Esophagus squamous epithelium (tissue), 5 donors: ENCODE measurements at regions not wholly inside any gene's neighbourhood (a gene's known extent, or its start where the extent isn't known, plus 50 kb on each side); places are given as distances from the start of the nearest gene placed in this dataset.

ENCODE experiments used
- DNase-seq: peaks from one replicate; lab custom pipeline; 2025; lab: John Stamatoyannopoulos, UW
- H3K27ac ChIP-seq, 4 donors: fragments of 200-600 bp; sonication (generic); one replicate each; pipeline ENCODE4 v1.5.1; 2016 to 2019; ENCODE audit warnings: mild to moderate bottlenecking in 1 of 4
- H3K27me3 ChIP-seq, 4 donors: fragments of 200-600 bp; sonication (generic); 1 replicate in 3 of 4; 2 replicates in 1 of 4; pipeline versions ENCODE4 v1.5.1 to v1.6.0; 2017 to 2021; ENCODE audit warnings: antibody characterized with exemption in 1 of 4
- H3K36me3 ChIP-seq, 3 donors: fragments of 200-600 bp; sonication (generic); one replicate each; pipeline ENCODE4 v1.5.1; 2016 to 2019
- H3K4me1 ChIP-seq, 3 donors: fragments of 200-600 bp; sonication (generic); one replicate each; pipeline ENCODE4 v1.5.1; 2017 to 2019
- H3K4me3 ChIP-seq, 4 donors: fragments of 200-600 bp; sonication (generic); 1 replicate in 3 of 4; 2 replicates in 1 of 4; pipeline ENCODE4 v1.5.1; 2016 to 2019; ENCODE audit warnings: mild to moderate bottlenecking in 2 of 4, moderate library complexity in 1 of 4
- H3K9me3 ChIP-seq, 3 donors: fragments of 200-600 bp; sonication (generic); one replicate each; pipeline ENCODE4 v1.5.1; 2016 to 2019
- CTCF ChIP-seq, 6 experiments: fragments of 450-650 bp in 4 of 6; fragments of 200-600 bp in 2 of 6; sonication (generic) in 2 of 6; IDR thresholded peaks; one replicate each; pipeline ENCODE4 v1.5.1; 2016 to 2019; ENCODE audit warnings: antibody characterized with exemption in 6 of 6, mild to moderate bottlenecking in 4 of 6, moderate library complexity in 4 of 6
- POLR2A ChIP-seq, 4 donors: fragments of 450-650 bp; IDR thresholded peaks; one replicate each; pipeline ENCODE4 v1.6.1; 2017; ENCODE audit warnings: antibody characterized with exemption in 4 of 4, mild to moderate bottlenecking in 4 of 4, moderate library complexity in 3 of 4
- WGBS, 2 donors: methylation state at CpG; one replicate each; pipeline ENCODE4 v1.1.5; 2018; 5-methylcytosine and 5-hydroxymethylcytosine counted together
- intact Hi-C: fragments of 100-400 bp; cut with DNase I; formaldehyde crosslinking; loops from one replicate; pipeline ENCODE4 v1.15.0; 2022
- donor health status: DM: yes; HTN: yes; CAD: no.

- Histone ChIP-seq H3K9me3 (no peaks in the 10 kb centered on the region), H3K27me3 (no peaks in the 10 kb centered on the region), H3K36me3 (no peaks in the 10 kb centered on the region), H3K4me1 (peaks cover 0 to 12% (median 0%) of the 10 kb centered on the region in 3 donors), H3K27ac (no peak overlapping the region), H3K4me3 (no peak overlapping the region)
- 78 to 86% methylated on average over 2 to 4 of the region's 7 CpGs for WGBS, 2 donors
- intact Hi-C loops: no loop called here
- no peak for DNase-seq
- TF ChIP-seq POLR2A (IDR thresholded peaks at IDR 0.05): no peak
- no peak for TF ChIP-seq CTCF (IDR thresholded peaks at IDR 0.05)
These were observed 286.8 kb upstream of the HS6ST1 start for GRCh38 chr2:128605421-128605820.

- Histone ChIP-seq H3K36me3 (no peaks in the 10 kb centered on the region), H3K27me3 (no peaks in the 10 kb centered on the region), H3K27ac (no peak overlapping the region), H3K4me3 (no peak overlapping the region), H3K9me3 (no peaks in the 10 kb centered on the region), H3K4me1 (peaks cover 0 to 12% (median 0%) of the 10 kb centered on the region in 3 donors)
- WGBS, 2 donors: 73 to 91% methylated on average over 5 to 9 of the region's 13 CpGs
- TF ChIP-seq POLR2A (IDR thresholded peaks at IDR 0.05): no peak
- no peak for TF ChIP-seq CTCF (IDR thresholded peaks at IDR 0.05)
- no peak for DNase-seq
- intact Hi-C loops: no loop called here
These were observed 287.3 kb upstream of the HS6ST1 start for GRCh38 chr2:128605931-128606330.

GRCh38 chr2:128606837-128607236, 288.2 kb upstream of the HS6ST1 start:
- DNase-seq: no peak
- TF ChIP-seq CTCF (IDR thresholded peaks at IDR 0.05) (no peak), POLR2A (IDR thresholded peaks at IDR 0.05) (no peak)
- H3K9me3 ChIP-seq: no peaks in the 10 kb centered on the region
- peaks cover 0 to 12% (median 0%) of the 10 kb centered on the region in 3 donors for H3K4me1 ChIP-seq
- WGBS, 2 donors: 87 to 93% methylated on average over 4 of the region's 6 CpGs
- H3K36me3 ChIP-seq: no peaks in the 10 kb centered on the region
- intact Hi-C loops: no loop called here
- H3K27me3 ChIP-seq: no peaks in the 10 kb centered on the region
- H3K4me3 ChIP-seq: no peak overlapping the region
- H3K27ac ChIP-seq: no peak overlapping the region

- no peak for DNase-seq
- WGBS, 2 donors: 71 to 77% methylated on average over 7 to 9 of the region's 9 CpGs
- intact Hi-C loops: no loop called here
These were observed 288.8 kb upstream of the HS6ST1 start for GRCh38 chr2:128607440-128607839.

More at GRCh38 chr2:128607440-128607839, 288.8 kb upstream of the HS6ST1 start:
- no peaks in the 10 kb centered on the region for H3K9me3 ChIP-seq
- no peak overlapping the region for H3K4me3 ChIP-seq
- peaks cover 0 to 12% (median 0%) of the 10 kb centered on the region in 3 donors for H3K4me1 ChIP-seq
- no peak for TF ChIP-seq CTCF (IDR thresholded peaks at IDR 0.05)
- TF ChIP-seq POLR2A (IDR thresholded peaks at IDR 0.05): no peak
- no peaks in the 10 kb centered on the region for H3K36me3 ChIP-seq
- no peak overlapping the region for H3K27ac ChIP-seq
- H3K27me3 ChIP-seq: no peaks in the 10 kb centered on the region
